GM23248 (cell line): ENCODE measurements at regions not wholly inside any gene's neighbourhood (a gene's known extent, or its start where the extent isn't known, plus 50 kb on each side); places are given as distances from the start of the nearest gene placed in this dataset.

Experiments used
- DNase-seq: peaks from one replicate; pipeline ENCODE4 v3.0.0-alpha.2; 2015
- H2AFZ ChIP-seq: fragments of 200-600 bp; sonication (generic); 2 replicates; pipeline ENCODE4 v1.6.1; 2016; ENCODE audit warnings: antibody characterized with exemption
- H3F3A ChIP-seq: fragments of 200-600 bp; sonication (generic); 2 replicates; pipeline ENCODE4 v1.6.1; 2016; ENCODE audit warnings: mild to moderate bottlenecking, antibody characterized with exemption, mixed run types; ENCODE audit not compliant: insufficient read depth
- H3K27ac ChIP-seq: fragments of 200-600 bp; sonication (generic); 2 replicates; pipeline ENCODE4 v1.5.1; 2016; ENCODE audit warnings: mild to moderate bottlenecking
- H3K27me3 ChIP-seq: fragments of 200-600 bp; sonication (generic); replicated peaks from 2 replicates; pipeline ENCODE4 v1.6.1; 2016; ENCODE audit warnings: mild to moderate bottlenecking; ENCODE audit not compliant: insufficient read depth
- H3K36me3 ChIP-seq: fragments of 200-600 bp; sonication (generic); 2 replicates; pipeline ENCODE4 v1.6.1; 2016; ENCODE audit warnings: low read depth, mild to moderate bottlenecking
- H3K4me1 ChIP-seq: fragments of 200-600 bp; sonication (generic); 2 replicates; pipeline ENCODE4 v1.6.1; 2016; ENCODE audit warnings: mild to moderate bottlenecking; ENCODE audit not compliant: insufficient read depth
- H3K4me2 ChIP-seq: fragments of 200-600 bp; sonication (generic); one replicate; pipeline ENCODE4 v1.6.1; 2016; ENCODE audit warnings: mild to moderate bottlenecking; ENCODE audit not compliant: unreplicated experiment
- H3K4me3 ChIP-seq: fragments of 200-600 bp; sonication (generic); 2 replicates; pipeline ENCODE4 v1.5.1; 2016; ENCODE audit warnings: mild to moderate bottlenecking
- H3K79me2 ChIP-seq: fragments of 200-600 bp; sonication (generic); 2 replicates; pipeline ENCODE4 v1.6.1; 2016; ENCODE audit warnings: mild to moderate bottlenecking; ENCODE audit not compliant: insufficient read depth
- H3K9ac ChIP-seq: fragments of 200-600 bp; sonication (generic); 2 replicates; pipeline ENCODE4 v1.6.1; 2016; ENCODE audit warnings: mild to moderate bottlenecking
- H3K9me2 ChIP-seq: fragments of 200-600 bp; sonication (generic); 2 replicates; pipeline ENCODE4 v1.6.1; 2016; ENCODE audit warnings: mixed run types, mild to moderate bottlenecking, moderate library complexity; ENCODE audit not compliant: insufficient read depth
- H3K9me3 ChIP-seq: fragments of 200-600 bp; sonication (generic); one replicate; pipeline ENCODE4 v1.6.1; 2017; ENCODE audit warnings: low read depth
- H4K20me1 ChIP-seq: fragments of 200-600 bp; sonication (generic); 2 replicates; pipeline ENCODE4 v1.6.0; 2016; ENCODE audit not compliant: insufficient read depth
- EZH2 ChIP-seq: fragments of 200-600 bp; sonication (generic); IDR thresholded peaks from 2 replicates; pipeline ENCODE4 v1.6.1; 2018; ENCODE audit warnings: antibody characterized with exemption, mild to moderate bottlenecking; ENCODE audit not compliant: insufficient read depth, poor library complexity, severe bottlenecking
- EZH2phosphoT487 ChIP-seq: fragments of 200-600 bp; sonication (generic); IDR thresholded peaks from 2 replicates; pipeline ENCODE4 v1.6.1; 2018; ENCODE audit warnings: antibody characterized with exemption, moderate library complexity, mild to moderate bottlenecking, low read depth; ENCODE audit not compliant: insufficient read depth
- WGBS, 2 experiments: methylation state at CpG; one replicate each; pipeline ENCODE4 v1.1.6; 2015 to 2017; ENCODE audit warnings: low lambda C conversion rate in 2 of 2, low coverage in 1 of 2; ENCODE audit errors: missing lambda C conversion rate in 2 of 2; 5-methylcytosine and 5-hydroxymethylcytosine counted together
- in situ Hi-C: fragments of 300-500 bp; cut with MboI; formaldehyde crosslinking; loops from 2 replicates; pipeline ENCODE4 v1.15.0; 2020

GRCh38 chr4:26067035-26067434, 153.0 kb downstream of the SMIM20 start:
- no peak overlapping the region for H3K27ac ChIP-seq
- H2AFZ ChIP-seq = no peak overlapping the region
- in situ Hi-C loops = no loop called here
- no peak overlapping the region for H3K9ac ChIP-seq
- TF ChIP-seq EZH2 = no peak
- TF ChIP-seq EZH2phosphoT487 = no peak
- no peaks in the 10 kb centered on the region for H4K20me1 ChIP-seq
- H3K4me2 ChIP-seq = no peak overlapping the region
- no peaks in the 10 kb centered on the region for H3F3A ChIP-seq
- H3K9me2 ChIP-seq = no peaks in the 10 kb centered on the region
- peaks cover 8% of the 10 kb centered on the region; the same call in 1 of the 2 replicates for H3K27me3 ChIP-seq
- H3K9me3 ChIP-seq = no peaks in the 10 kb centered on the region
- H3K4me1 ChIP-seq = no peaks in the 10 kb centered on the region
- DNase-seq = no peak
- H3K4me3 ChIP-seq = no peak overlapping the region
- 90% methylated on average over 5 of the region's 5 CpGs for WGBS, 2 experiments
- no peaks in the 10 kb centered on the region for H3K36me3 ChIP-seq
- H3K79me2 ChIP-seq = no peaks in the 10 kb centered on the region

DNA sequence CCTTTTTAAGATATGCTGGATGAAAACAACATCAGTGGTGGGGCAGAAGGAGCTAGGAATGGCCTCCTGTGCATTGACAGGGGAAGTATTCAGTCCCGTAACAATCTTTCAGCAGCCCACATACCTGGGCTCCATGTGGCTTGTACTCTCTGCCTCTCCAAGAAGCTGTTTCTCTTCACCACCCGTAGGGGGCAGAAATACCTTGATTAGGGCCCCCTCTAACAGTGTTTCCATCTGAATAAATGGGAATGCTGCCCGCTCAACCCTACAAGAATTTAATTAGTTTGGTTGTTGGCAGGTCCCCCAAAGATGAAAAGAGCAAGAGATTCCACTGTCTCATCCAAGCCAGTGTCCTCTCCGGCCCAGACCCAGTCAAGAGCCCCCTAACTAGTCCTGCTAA, 155.2 kb downstream of the SMIM20 start:
- in situ Hi-C loops = no loop called here
- Histone ChIP-seq H3K4me2 (no peak overlapping the region), H3K27ac (no peak overlapping the region), H3K27me3 (peaks cover 9% of the 10 kb centered on the region; the same call in 1 of the 2 replicates), H3K79me2 (no peaks in the 10 kb centered on the region), H2AFZ (no peak overlapping the region), H3K9ac (no peak overlapping the region), H3K9me3 (no peaks in the 10 kb centered on the region), H3F3A (no peaks in the 10 kb centered on the region), H3K36me3 (no peaks in the 10 kb centered on the region), H3K9me2 (no peaks in the 10 kb centered on the region), H3K4me3 (no peak overlapping the region), H4K20me1 (no peaks in the 10 kb centered on the region), H3K4me1 (no peaks in the 10 kb centered on the region)
- 56 to 57% methylated on average over 4 of the region's 4 CpGs for WGBS, 2 experiments
- TF ChIP-seq EZH2 (no peak), EZH2phosphoT487 (no peak)
- DNase-seq = peak; percentile 50

- H3K9me2 ChIP-seq = no peaks in the 10 kb centered on the region
- no peaks in the 10 kb centered on the region for H3K9me3 ChIP-seq
- peaks cover 20% of the 10 kb centered on the region for H3F3A ChIP-seq
- no peak overlapping the region for H3K4me2 ChIP-seq
- DNase-seq = no peak
- H3K79me2 ChIP-seq = no peaks in the 10 kb centered on the region
- H4K20me1 ChIP-seq = no peaks in the 10 kb centered on the region
- H3K4me3 ChIP-seq = no peak overlapping the region
- no peaks in the 10 kb centered on the region for H3K36me3 ChIP-seq
- no peak overlapping the region for H2AFZ ChIP-seq
- no peak overlapping the region for H3K27ac ChIP-seq
- peaks cover 9% of the 10 kb centered on the region; the same call in 1 of the 2 replicates for H3K4me1 ChIP-seq
- TF ChIP-seq EZH2phosphoT487 (no peak), EZH2 (no peak)
- in situ Hi-C loops = no loop called here
- WGBS, 2 experiments = 96 to 97% methylated on average over 3 of the region's 3 CpGs
- H3K9ac ChIP-seq = no peak overlapping the region
- peaks cover 17% of the 10 kb centered on the region; the same call in 1 of the 2 replicates for H3K27me3 ChIP-seq
Measured at GRCh38 chr4:26071688-26072087, 157.7 kb downstream of the SMIM20 start.

- peaks cover 31% of the 10 kb centered on the region for H3F3A ChIP-seq
- no peak for DNase-seq
- no peaks in the 10 kb centered on the region for H3K36me3 ChIP-seq
- H3K9ac ChIP-seq = no peak overlapping the region
- TF ChIP-seq EZH2 (no peak), EZH2phosphoT487 (no peak)
- H4K20me1 ChIP-seq = no peaks in the 10 kb centered on the region
- no peak overlapping the region for H3K27ac ChIP-seq
- H3K4me2 ChIP-seq = no peak overlapping the region
- no peak overlapping the region for H3K4me3 ChIP-seq
- 82 to 83% methylated on average over 6 of the region's 6 CpGs for WGBS, 2 experiments
- in situ Hi-C loops = no loop called here
- H2AFZ ChIP-seq = no peak overlapping the region
- peaks cover 17% of the 10 kb centered on the region for H3K27me3 ChIP-seq
- H3K4me1 ChIP-seq = peaks cover 9% of the 10 kb centered on the region; the same call in 1 of the 2 replicates
- no peaks in the 10 kb centered on the region for H3K9me3 ChIP-seq
- no peaks in the 10 kb centered on the region for H3K9me2 ChIP-seq
- no peaks in the 10 kb centered on the region for H3K79me2 ChIP-seq
Measured at GRCh38 chr4:26073886-26074560, 160.0 kb downstream of the SMIM20 start.
